ENCODE measurements at regions not wholly inside any gene's neighbourhood (a gene's known extent, or its start where the extent isn't known, plus 50 kb on each side); places are given as distances from the start of the nearest gene placed in this dataset.
"Not testable (repeated sequence)": the region's sequence is repeated elsewhere in the genome, so short reads cannot be mapped to it uniquely, and the experiment has no call there.

DNA sequence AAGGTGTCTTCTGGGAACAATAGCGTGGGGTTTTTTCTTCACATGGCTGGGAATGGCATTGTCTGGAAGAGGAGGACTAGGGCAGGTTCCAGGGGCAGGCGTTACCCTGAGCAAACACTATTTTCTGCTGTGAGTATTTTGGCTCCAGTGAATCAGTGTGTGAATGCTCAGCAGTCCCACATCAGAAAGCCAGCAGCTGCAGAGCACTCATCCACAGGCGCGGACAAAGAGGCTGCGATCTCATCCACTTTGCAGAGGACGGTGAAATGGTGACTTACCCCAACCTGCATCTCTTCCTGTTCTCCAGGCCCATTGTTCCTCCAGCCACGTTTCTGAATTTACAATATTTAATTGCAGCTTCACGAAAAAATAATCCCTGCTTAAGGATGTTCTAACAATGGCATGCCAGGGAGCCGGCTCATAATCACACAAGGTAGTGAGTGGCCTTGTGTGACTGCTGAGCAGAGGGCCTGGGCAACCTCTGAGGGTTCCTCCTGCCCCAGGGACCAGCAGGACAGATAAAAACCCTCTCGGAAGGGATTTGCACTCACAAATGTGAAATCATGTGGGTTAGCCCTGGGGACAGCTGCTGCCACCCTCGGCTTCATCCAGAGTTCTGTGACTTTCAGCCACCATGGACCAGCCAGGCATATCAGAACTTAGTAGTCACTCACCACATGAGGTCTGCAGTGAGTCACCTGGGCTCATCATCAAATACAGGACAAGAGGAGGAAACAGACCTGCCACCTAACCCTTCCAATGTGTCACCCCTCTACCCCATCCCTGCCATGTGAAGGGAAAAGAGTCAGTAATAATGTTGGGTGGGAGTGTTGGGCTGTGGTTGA lies 65.0 kb upstream of the EN2 start:
- no peak overlapping the region for H3K4me3 ChIP-seq (ENCODE audit: low read depth, low read length)
- TF ChIP-seq, protein P1, sequence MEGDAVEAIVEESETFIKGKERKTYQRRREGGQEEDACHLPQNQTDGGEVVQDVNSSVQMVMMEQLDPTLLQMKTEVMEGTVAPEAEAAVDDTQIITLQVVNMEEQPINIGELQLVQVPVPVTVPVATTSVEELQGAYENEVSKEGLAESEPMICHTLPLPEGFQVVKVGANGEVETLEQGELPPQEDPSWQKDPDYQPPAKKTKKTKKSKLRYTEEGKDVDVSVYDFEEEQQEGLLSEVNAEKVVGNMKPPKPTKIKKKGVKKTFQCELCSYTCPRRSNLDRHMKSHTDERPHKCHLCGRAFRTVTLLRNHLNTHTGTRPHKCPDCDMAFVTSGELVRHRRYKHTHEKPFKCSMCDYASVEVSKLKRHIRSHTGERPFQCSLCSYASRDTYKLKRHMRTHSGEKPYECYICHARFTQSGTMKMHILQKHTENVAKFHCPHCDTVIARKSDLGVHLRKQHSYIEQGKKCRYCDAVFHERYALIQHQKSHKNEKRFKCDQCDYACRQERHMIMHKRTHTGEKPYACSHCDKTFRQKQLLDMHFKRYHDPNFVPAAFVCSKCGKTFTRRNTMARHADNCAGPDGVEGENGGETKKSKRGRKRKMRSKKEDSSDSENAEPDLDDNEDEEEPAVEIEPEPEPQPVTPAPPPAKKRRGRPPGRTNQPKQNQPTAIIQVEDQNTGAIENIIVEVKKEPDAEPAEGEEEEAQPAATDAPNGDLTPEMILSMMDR (IDR thresholded peaks at IDR 0.05; ENCODE audit: low read depth, low read length, missing control alignments), result no peak
- DNase-seq (ENCODE audit: low read depth), result no peak

DNA sequence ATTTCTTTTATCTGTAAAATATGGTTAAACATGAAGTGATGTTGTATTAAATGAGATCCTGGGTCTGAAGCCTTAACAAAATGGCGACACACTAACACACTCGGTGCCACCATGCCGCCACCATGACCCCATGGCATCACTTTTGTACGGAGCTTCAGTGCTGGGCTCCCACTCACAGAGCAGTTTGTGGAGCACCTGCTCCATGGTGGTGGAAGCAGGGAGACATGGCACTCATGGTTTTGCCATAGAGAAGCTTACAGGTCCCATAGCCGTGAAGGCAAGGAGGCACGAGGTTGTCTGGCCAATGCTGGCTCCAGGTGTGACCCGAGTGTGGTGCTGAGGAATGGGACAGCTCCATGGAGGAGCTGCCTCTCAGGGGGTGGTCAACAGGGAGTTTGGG lies 63.5 kb upstream of the EN2 start:
- TF ChIP-seq, protein P1 (IDR thresholded peaks at IDR 0.05; ENCODE audit: low read depth, low read length, missing control alignments), result no peak
- DNase-seq (ENCODE audit: low read depth), result no peak
- no peak overlapping the region for H3K4me3 ChIP-seq (ENCODE audit: low read depth, low read length)

DNA sequence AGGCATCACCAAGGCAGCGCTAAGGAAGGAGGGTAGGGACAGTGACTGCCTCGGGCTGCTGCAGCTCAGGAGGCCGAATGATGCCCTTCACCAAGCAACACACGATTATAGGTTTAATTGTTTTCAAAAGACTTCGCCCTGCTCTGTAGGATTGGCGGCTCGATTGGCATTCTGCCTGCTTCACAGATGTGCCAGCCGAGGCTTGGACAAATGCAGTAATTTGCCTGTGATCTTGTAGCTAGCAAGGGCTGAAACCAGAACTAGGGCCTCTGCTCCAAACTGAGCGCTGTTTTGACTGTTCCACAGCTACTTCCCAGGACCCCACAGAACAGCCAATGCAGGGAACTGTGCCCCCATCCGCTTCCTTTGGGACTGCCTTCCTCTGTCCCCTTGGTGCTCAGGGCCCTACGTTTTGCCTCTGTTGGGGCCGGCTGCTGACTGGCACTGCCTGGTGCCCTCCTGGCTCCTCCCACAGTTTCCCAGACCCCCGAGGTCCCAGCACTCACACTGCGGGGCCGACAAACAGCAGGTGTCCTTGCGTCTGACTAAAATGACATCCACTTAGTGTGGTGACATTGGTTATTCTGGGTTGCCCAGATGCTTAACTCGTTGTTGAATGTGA lies 62.6 kb upstream of the EN2 start:
- TF ChIP-seq, protein P1 (IDR thresholded peaks at IDR 0.05; ENCODE audit: low read depth, low read length, missing control alignments), result no peak
- no peak overlapping the region for H3K4me3 ChIP-seq (ENCODE audit: low read depth, low read length)
- DNase-seq (ENCODE audit: low read depth), result no peak

DNA sequence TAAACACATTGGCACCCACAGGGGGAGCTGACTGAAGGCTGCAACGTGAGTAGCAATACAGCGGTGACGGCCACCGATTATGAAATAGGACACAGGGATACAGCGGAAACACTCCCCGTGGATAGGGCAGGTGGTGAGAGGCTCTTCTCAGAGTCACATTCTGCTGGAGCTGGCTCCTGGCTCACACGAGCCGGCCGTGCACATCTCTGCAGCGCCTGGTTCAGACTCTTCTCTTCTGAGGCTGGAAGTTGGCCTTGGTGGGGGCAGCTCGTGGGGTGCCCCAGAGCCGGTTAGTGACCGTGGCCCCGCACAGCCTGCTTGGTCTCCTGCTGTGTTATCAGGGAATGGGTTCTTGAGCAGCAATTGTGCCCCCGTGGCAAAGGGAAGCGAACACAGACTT lies 61.3 kb upstream of the EN2 start:
- TF ChIP-seq, protein P1 (IDR thresholded peaks at IDR 0.05; ENCODE audit: low read depth, low read length, missing control alignments), result no peak
- no peak for DNase-seq (ENCODE audit: low read depth)

DNA sequence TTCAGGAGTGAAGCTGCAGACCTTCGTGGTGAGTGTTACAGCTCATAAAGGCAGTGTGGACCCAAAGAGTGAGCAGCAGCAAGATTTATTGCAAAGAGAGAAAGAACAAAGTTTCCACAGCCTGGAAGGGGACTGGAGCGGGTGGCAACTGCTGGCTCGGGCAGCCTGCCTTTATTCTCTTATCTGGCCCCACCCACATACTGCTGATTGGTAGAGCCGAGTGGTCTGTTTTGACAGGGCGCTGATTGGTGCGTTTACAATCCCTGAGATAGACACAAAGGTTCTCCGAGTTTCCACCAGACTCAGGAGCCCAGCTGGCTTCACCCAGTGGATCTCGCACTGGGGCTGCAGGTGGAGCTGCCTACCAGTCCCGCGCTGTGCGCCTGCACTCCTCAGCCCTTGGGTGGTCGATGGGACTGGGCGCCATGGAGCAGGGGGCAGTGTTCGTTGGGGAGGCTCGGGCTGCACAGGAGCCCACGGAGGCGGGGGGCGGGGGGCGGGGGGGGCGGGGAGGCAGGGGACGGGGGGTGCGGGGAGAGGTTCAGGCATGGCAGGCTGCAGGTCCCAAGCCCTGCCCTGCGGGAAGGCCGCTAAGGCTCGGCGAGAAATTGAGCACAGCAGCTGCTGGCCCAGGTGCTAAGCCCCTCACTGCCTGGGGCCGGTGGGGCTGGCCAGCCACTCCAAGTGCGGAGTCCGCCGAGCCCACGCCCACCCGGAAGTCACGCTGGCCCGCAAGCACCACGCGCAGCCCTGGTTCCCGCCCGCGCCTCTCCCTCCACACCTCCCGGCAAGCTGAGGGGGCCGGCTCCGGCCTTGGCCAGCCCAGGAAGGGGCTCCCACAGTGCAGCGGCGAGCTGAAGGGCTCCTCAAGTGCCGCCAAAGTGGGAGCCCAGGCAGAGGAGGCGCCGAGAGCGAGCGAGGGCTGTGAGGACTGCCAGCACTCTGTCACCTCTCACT lies 59.9 kb upstream of the EN2 start:
- H3K4me3 ChIP-seq (ENCODE audit: low read depth, low read length); DNase-seq (ENCODE audit: low read depth): not testable (repeated sequence)

More for the DNA sequence above, 61.3 kb upstream of the EN2 start:
- no peak overlapping the region for H3K4me3 ChIP-seq (ENCODE audit: low read depth, low read length)

DNA sequence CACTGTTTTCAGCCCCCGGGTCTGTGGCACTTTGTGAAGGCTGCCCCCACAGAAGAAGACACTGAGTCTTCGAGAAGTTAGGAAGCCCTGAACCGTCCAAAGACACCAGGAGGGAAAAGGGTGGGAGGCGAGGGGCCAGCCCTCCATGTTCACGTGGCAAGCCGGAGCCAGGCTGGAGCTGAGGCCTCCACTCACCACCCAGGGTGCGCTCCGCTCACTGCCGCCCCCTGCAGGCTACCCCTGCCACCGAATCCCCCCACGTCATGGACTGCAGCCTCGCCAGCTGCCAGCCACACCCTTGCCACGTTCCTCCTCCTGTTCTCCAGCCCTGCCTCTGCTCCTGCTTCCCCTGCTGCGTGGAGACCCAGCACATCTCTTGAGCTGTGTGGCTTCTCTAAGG lies 59.0 kb upstream of the EN2 start:
- DNase-seq (ENCODE audit: low read depth), result no peak
- no peak overlapping the region for H3K4me3 ChIP-seq (ENCODE audit: low read depth, low read length)
- TF ChIP-seq, protein P1 (IDR thresholded peaks at IDR 0.05; ENCODE audit: low read depth, low read length, missing control alignments), result peak; percentile 55

DNA sequence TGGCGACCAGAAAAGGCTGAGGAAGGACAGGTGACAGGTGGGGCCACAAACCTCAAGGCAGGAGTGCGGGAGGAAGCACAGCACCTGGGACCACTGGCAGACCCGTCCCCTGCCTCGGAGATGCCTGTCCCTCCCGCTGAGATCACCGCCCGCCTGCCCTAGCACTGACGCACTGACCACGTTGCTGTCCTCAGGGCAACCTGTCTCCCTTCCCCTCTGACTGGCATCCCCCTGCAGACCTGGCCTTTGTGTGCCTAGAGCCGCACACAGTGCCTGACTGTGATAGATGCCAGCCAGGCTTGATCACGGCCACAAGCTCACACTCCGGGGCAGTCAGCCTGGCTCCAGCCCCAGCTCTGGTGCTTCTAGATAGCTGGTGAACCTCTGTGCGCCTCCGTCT lies 58.4 kb upstream of the EN2 start:
- no peak for DNase-seq (ENCODE audit: low read depth)
- no peak overlapping the region for H3K4me3 ChIP-seq (ENCODE audit: low read depth, low read length)
- TF ChIP-seq, protein P1 (IDR thresholded peaks at IDR 0.05; ENCODE audit: low read depth, low read length, missing control alignments), result no peak

Data from GM12864 (cell line).